HG03103 (cell line): ENCODE measurements at regions not wholly inside any gene's neighbourhood (a gene's known extent, or its start where the extent isn't known, plus 50 kb on each side); places are given as distances from the start of the nearest gene placed in this dataset.

Experiments
- ATAC-seq: cut with Tn5 transposase; IDR thresholded peaks from one replicate; pipeline ENCODE4 v1.9.1; 2021; ENCODE audit warnings: low read depth; ENCODE audit not compliant: unreplicated experiment

DNA sequence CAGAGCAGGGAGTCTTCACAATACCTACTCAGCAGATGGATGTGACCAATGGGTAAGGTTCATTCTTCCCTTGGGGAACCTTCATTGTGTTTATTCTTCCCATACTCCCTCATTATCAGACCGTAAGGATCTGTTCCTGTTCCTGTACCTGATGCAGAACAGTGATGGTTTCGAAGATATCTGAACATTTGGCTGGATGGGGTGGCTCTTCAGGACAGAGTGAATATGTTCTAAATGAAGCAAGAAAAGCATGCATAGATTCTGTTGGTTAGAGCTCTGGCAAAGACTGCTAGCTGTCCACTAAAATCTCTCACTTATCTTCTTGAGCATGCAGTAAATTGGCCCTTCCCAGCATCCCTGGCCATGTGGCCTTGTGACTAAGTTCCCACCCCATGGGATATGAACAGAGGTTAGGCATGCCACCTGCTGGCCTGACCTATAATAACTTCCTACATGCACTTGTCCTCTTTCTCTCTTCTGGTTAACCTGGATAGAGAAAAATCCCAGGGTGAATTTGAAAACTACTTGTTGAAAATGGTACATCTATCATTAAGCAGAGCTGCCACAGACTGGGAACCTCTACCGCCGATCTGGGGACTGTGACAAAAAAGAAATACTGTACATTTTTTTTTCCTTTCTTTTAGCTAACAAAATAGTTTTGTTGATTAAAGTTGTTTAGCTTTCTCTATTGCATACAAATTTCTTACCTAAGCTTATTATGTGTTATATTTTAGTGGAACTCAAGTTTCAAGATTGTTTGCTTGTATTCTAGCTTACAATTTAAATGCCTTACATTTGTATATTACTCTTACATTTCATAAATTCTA, 60.0 kb upstream of the BANK1 start:
- ATAC-seq, result peak; percentile 92

GRCh38 chr4:101727238-101727637, 63.3 kb upstream of the BANK1 start:
- no peak for ATAC-seq

GRCh38 chr4:101724093-101724492, 66.4 kb upstream of the BANK1 start:
- no peak for ATAC-seq

DNA sequence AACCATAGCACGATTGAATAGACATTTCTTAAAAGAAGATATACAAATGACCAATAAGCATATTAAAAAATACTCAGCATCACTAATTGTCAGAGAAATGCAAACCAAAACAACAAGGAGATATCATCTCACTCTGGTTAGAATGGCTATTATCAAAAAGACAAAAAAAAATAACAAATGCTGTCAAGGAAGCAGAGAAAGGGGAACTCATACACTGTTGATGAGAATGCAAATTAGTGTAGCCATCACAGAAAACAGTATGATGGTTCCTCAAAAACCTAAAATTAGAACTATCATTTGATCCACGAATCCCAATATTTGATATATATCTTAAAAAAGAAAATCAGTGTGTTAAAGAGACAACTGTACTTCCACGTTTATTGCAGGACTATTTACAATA, 71.7 kb upstream of the BANK1 start:
- no peak for ATAC-seq

DNA sequence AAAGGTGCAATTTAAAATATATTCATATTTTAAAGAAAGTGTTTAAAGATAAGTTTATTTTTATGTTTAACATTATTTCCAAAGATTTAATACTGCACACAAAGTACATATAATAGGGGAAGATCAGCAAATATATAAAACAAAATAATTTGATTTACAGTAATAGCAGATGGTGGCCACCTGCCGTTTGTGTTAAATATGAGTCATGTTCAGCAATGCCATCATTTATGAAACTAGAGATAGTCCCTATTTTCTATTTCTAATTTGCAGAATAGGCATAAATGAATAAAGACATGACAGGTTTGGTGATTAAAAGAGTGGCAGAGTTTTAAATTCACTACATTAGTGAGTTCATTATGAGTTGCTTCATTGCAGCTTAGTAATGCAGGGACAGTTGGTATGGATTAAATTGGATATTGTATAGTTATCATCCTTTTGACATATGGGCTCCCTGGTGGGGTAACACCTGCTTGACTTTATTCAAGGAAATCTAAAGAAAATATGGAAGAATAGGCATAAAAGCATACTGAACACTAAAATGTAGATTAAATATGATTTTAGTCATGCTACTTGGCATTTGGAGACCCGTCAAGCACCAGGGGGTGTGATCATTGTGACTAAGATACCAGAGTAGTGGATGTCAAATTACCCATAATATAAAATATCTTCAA, 78.8 kb upstream of the BANK1 start:
- ATAC-seq, result no peak

GRCh38 chr4:101710806-101711205, 79.7 kb upstream of the BANK1 start:
- ATAC-seq, result no peak

GRCh38 chr4:101708293-101709039, 82.1 kb upstream of the BANK1 start:
- ATAC-seq, result no peak

- no peak for ATAC-seq
Measured at GRCh38 chr4:101707596-101707995, 82.9 kb upstream of the BANK1 start.

DNA sequence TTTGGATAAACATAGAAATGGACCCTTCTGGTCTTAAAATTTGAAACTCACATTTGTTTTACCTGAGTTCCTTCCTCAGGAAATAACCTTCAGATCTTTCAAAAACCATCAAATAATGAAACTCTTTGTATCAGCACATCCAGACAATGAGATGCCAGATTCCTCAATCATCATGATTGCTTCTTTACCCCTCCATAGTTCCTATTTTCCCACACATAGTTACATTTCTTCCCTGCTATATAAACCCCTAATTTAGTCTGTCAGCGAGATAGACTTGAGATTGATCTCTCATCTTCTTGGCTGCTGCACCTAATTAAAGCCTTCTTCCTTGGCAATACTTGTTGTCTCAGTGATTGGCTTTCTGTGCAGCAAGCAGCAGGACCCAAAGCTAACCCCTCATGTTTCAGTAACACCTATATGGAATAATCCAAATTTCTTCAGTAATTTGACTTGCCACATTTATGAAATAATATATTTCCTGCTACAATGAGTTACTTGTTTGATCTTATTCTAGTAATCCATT, 83.9 kb upstream of the BANK1 start:
- no peak for ATAC-seq

- no peak for ATAC-seq
Measured at GRCh38 chr4:101701551-101701950, 89.0 kb upstream of the BANK1 start.

DNA sequence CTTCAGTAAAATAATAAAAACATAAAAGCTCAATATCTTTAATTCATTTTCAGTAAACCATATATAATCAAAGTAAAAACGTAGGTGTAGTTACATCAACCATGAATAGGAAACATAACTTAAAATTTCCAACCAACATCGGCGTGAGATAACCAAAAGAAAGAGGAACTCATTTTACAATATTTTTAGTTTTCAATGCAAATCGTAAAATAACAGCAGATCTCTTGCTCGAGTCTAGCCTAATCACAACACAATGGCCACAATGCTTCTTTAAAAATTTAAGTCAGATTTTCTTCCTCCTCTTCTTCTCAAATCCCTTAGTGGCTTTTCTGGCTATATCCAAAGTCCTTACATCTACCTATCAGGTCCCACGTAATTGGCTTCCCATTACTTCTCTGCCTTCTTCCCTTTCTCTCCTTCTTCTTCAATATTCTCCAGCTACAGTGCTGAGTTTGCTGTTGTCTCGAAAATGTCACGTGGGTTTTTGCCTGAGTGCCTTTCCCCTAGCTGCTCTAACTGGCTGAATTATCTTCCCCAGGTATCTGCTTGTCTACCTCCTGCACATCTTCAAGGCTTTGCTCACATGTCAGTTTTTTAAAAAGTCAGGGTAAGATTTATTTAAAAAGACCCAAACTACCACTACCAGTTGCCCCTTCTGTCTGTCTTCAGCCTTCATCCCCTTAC, 90.9 kb upstream of the BANK1 start:
- ATAC-seq, result no peak

GRCh38 chr4:101697266-101697665, 93.3 kb upstream of the BANK1 start:
- no peak for ATAC-seq

DNA sequence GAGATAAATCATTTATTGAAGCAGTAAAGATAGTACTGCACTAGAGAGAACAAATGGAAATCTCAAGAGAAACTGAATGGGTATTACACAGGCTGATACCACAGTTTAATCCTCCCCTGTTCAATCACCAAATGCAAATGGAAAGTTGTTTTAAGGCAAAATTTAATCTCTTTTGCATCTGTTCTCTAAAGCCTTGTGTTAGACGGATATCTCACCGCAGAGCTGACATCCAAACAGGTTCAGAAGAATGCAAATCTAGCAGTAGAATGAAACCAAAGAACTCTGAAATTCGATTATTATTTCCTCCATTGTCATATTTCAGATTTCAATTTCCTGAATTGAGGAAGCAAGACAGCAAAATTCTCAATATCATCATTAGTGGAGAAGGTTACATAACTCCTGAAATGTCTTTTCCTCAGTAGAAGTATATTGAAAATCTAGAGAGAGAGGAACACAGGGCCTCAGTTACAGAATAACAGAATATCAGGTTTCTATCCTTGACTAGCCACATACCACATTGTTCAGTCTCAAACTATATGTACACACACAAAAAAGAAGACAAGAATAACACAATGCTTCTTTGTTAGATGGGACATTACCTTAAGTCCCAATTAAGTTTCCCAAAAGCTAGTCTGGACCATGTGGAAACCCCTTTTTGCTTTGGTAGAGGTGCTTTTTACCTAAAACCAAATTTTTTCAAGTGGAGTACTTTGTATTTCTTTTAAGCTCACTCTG, 94.1 kb upstream of the BANK1 start:
- ATAC-seq, result no peak

GRCh38 chr4:101695176-101695575, 95.4 kb upstream of the BANK1 start:
- no peak for ATAC-seq

DNA sequence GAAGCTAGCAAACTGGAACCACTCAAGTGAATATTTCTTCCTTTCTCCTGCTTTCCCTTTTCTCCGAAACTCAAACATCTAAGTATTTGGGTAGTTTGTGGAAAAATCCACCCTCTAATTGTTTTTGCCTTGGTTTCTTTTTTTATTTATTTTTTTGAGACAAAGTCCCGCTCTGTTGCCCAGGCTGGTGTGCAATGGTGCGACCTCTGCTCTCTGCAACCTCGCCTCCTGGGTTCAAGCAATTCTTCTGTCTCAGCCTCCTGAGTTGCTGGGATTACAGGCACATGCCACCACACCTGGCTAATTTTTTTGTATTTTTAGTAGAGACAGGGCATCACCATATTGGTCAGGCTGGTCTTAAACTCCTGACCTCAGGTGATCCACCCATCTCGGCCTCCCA, 96.1 kb upstream of the BANK1 start:
- ATAC-seq, result peak; percentile 26

GRCh38 chr4:101693842-101694398, 96.6 kb upstream of the BANK1 start:
- ATAC-seq, result peak; percentile 75

- ATAC-seq, result no peak
Measured at GRCh38 chr4:101689220-101689619, 101.3 kb upstream of the BANK1 start.

DNA sequence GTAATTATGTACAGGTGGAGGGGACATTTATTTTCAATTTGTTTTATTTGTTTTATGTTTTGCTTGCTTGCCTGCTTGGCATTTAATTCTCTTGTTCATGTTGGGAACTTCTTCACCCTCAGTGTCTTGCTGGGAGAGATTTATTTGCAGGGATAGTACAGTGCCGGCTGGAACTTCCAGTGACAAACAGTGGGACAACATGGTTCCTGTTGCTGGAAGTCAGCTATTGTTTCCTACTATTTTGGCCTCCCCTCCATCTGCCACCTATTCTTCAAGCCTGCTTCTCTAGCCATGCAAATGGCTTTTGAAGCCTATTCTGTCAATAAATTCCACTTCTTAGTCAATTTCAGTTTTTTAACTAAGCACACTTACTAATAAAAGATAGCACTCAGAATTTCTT, 105.4 kb upstream of the BANK1 start:
- no peak for ATAC-seq

DNA sequence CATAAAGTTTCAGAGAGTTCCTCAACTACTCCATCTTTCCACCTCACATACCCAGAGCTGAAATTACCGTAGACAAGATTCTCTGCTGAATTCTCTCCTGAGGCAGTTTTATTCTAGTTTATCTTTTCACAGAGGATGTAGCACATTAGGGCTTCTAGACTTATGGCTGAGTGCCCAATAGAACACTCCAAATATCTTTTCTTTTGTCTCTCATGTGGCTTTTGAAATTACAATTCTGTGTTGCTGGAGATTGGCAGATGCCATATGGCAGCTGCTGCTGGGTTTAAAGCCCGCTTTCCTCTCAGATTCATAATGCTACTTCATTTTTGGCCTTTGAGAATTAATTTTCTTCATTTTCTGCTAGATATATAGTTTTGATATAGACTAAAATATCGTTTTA, 107.6 kb upstream of the BANK1 start:
- no peak for ATAC-seq

GRCh38 chr4:101678180-101678579, 112.3 kb upstream of the BANK1 start:
- no peak for ATAC-seq
